ENCODE measurements at regions not wholly inside any gene's neighbourhood (a gene's known extent, or its start where the extent isn't known, plus 50 kb on each side); places are given as distances from the start of the nearest gene placed in this dataset.

DNA sequence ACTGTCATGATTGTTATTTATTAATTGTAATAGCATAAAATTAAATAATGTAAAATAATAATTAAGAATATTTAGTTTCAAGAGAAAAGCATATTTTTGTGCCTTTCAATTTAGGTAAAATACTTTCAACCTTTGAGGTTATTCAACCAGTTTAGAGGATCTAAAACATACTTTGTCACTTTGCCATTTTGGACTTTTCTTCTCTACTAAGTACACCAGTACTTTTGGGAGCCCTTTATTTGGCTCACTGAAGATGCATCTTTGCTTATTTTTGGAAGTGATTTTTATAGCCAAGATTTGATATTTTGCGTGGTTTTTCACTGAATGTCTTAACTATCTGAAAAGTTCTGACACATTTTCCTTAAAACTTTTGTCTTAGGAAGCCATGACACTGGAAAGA, 860.5 kb downstream of the SORCS1 start:
- Histone ChIP-seq H3K27ac (no peak overlapping the region), H3K9me3 (no peaks in the 10 kb centered on the region), H3K4me3 (no peak overlapping the region), H3K36me3 (no peaks in the 10 kb centered on the region), H3K4me1 (no peaks in the 10 kb centered on the region), H3K27me3 (no peaks in the 10 kb centered on the region)
- DNase-seq (no peak), ATAC-seq (no peak)
- TF ChIP-seq, protein P1, sequence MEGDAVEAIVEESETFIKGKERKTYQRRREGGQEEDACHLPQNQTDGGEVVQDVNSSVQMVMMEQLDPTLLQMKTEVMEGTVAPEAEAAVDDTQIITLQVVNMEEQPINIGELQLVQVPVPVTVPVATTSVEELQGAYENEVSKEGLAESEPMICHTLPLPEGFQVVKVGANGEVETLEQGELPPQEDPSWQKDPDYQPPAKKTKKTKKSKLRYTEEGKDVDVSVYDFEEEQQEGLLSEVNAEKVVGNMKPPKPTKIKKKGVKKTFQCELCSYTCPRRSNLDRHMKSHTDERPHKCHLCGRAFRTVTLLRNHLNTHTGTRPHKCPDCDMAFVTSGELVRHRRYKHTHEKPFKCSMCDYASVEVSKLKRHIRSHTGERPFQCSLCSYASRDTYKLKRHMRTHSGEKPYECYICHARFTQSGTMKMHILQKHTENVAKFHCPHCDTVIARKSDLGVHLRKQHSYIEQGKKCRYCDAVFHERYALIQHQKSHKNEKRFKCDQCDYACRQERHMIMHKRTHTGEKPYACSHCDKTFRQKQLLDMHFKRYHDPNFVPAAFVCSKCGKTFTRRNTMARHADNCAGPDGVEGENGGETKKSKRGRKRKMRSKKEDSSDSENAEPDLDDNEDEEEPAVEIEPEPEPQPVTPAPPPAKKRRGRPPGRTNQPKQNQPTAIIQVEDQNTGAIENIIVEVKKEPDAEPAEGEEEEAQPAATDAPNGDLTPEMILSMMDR (IDR thresholded peaks at IDR 0.05): no peak
- intact Hi-C loops (cut with DNase I): no loop called here

DNA sequence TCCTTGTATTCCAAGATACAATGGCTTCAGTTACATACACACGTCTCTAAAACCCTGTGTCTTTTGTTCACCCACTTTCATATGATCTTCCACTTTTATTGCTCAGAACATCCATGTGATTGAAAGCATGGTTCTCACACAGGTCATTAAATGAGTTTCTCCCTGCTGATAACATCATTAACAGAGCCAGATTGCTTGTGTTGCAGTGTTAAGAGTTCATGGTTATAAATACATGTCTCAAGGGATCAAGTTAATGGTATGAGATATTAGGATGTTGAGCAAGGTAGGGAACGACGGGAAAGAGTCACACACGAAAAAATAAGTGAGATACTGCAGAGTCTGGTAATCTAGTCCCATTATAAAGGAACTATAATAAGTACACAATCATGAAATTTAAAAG, 861.5 kb downstream of the SORCS1 start:
- Histone ChIP-seq H3K36me3 (no peaks in the 10 kb centered on the region), H3K27me3 (no peaks in the 10 kb centered on the region), H3K27ac (no peak overlapping the region), H3K9me3 (no peaks in the 10 kb centered on the region), H3K4me1 (no peaks in the 10 kb centered on the region), H3K4me3 (no peak overlapping the region)
- no peak for ATAC-seq
- TF ChIP-seq, protein P1 (IDR thresholded peaks at IDR 0.05): no peak
- DNase-seq: no peak
- intact Hi-C loops (cut with DNase I): no loop called here

DNA sequence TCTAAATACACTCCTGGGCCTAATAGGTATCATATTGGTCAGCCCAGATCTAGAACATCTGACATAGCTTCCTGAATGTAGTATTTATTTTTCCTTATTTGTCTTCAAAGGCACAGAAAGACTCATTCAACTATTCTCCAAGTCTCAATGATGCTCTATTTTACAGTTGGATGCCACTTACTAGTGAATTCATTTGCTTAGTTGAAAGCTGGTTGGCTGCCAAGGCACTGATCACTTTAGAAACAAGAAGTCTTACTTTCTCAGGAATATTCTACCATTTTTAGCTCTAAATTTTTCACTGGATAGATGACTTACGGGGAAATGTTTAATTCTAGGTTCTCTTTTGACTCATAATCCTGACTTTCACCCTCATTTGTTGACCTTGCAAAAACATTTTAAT, 863.4 kb downstream of the SORCS1 start:
- ATAC-seq (no peak), DNase-seq (no peak)
- Histone ChIP-seq H3K4me1 (no peaks in the 10 kb centered on the region), H3K36me3 (no peaks in the 10 kb centered on the region), H3K27ac (no peak overlapping the region), H3K4me3 (no peak overlapping the region), H3K27me3 (no peaks in the 10 kb centered on the region), H3K9me3 (no peaks in the 10 kb centered on the region)
- TF ChIP-seq, protein P1 (IDR thresholded peaks at IDR 0.05): no peak
- intact Hi-C loops (cut with DNase I): no loop called here

DNA sequence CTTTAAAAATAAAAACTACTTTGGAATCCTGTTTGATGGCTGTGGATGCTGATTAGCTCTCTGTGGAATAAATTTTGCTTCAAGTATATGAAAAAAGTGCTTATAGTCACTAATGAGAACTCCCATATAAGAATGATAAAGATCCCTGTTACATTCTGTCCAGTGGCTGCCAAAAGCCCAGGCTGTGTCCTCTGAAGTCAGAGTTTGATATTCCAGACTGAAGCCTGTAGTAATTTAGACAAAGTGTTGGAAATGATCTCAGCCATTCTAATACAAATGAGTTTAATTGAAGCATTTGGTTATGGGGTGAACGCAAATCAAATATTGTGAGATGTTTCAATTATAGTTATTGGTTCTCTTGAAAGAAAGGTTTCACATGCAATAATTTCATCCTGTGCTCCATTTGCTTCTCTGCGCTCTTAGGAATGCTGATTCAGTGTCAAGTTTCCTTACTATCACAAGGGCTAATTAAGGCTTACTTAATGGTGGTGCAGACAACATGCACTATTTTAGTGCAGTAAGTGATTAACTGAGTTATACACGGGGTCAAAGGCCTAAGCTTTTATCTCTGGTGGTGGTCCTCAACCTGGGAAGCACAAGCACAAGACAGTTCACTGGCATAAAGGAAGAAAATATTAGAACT, 867.6 kb downstream of the SORCS1 start:
- Histone ChIP-seq H3K36me3 (no peaks in the 10 kb centered on the region), H3K4me3 (no peak overlapping the region), H3K27me3 (no peaks in the 10 kb centered on the region), H3K27ac (no peak overlapping the region), H3K9me3 (no peaks in the 10 kb centered on the region), H3K4me1 (no peaks in the 10 kb centered on the region)
- DNase-seq (no peak), ATAC-seq (no peak)
- intact Hi-C loops (cut with DNase I): no loop called here
- TF ChIP-seq, protein P1 (IDR thresholded peaks at IDR 0.05): no peak

DNA sequence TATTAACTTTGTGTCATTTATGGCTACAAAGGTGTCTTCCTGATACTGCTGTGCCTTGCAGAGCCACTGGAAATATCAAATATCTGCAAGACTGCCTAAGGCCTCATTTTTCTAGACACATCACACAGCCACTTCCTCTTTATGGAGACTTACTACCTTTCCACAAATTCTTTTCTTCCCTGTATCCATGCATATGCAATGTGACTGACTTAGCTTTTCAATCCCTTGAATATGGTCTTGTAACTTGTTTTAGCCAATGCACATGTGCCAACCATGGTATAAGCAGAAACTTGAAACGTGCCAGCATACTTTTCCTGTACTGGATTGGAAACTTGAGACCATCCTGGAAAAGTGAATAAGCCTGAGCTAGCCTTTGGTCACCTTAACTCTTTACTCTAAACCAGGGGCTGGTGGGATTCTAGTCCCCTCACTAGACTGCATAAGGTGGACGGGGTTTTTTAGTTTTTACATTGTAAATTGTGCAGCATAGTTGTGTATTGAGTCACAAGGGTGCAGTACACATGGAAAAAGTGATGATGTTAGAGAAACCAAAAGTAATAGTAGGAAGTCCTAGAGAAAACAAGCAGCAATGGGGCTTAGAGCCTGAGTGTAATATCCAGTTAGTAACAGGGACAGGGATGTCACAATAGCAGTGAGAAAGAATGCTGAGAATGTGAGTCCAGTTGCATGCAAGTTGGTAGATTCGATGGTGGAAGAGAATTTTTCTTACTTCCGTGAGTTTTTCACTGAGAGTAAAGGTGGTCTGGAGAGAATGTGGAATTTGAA, 879.5 kb downstream of the SORCS1 start:
- TF ChIP-seq, protein P1 (IDR thresholded peaks at IDR 0.05): no peak
- Histone ChIP-seq H3K27ac (no peak overlapping the region), H3K9me3 (no peaks in the 10 kb centered on the region), H3K27me3 (no peaks in the 10 kb centered on the region), H3K4me3 (no peak overlapping the region), H3K36me3 (no peaks in the 10 kb centered on the region), H3K4me1 (no peaks in the 10 kb centered on the region)
- intact Hi-C loops (cut with DNase I): no loop called here
- DNase-seq: no peak
- no peak for ATAC-seq
